ENCODE measurements at regions not wholly inside any gene's neighbourhood (a gene's known extent, or its start where the extent isn't known, plus 50 kb on each side); places are given as distances from the start of the nearest gene placed in this dataset.

DNA sequence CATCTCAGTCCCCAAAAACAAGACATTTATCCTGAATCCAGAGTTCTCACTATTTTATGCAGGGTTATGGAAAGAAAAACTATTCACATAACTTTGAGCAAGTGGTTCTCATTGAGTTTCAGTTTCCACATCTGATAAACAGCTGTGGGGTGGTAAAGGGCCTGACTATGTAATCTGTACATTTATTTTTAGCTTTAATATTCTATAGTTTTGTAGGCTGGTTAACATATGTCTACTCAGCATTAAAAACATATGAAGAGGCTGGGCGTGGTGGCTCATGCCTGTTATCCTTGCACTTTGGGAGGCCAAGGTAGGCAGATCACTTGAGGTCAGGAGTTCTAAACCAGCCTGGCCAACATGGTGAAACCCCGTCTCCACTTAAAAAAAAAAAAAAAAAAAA, 301.5 kb upstream of the CCNG1 start:
- TF ChIP-seq, protein P1, sequence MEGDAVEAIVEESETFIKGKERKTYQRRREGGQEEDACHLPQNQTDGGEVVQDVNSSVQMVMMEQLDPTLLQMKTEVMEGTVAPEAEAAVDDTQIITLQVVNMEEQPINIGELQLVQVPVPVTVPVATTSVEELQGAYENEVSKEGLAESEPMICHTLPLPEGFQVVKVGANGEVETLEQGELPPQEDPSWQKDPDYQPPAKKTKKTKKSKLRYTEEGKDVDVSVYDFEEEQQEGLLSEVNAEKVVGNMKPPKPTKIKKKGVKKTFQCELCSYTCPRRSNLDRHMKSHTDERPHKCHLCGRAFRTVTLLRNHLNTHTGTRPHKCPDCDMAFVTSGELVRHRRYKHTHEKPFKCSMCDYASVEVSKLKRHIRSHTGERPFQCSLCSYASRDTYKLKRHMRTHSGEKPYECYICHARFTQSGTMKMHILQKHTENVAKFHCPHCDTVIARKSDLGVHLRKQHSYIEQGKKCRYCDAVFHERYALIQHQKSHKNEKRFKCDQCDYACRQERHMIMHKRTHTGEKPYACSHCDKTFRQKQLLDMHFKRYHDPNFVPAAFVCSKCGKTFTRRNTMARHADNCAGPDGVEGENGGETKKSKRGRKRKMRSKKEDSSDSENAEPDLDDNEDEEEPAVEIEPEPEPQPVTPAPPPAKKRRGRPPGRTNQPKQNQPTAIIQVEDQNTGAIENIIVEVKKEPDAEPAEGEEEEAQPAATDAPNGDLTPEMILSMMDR (IDR thresholded peaks at IDR 0.05), result no peak
- no peak for TF ChIP-seq POLR2AphosphoS5 (IDR thresholded peaks at IDR 0.05)
- no peak for TF ChIP-seq POLR2A (IDR thresholded peaks at IDR 0.05; ENCODE audit: low read depth)
